ENCODE measurements at regions not wholly inside any gene's neighbourhood (a gene's known extent, or its start where the extent isn't known, plus 50 kb on each side); places are given as distances from the start of the nearest gene placed in this dataset.
A peak's percentile ranks its signal among the peaks of the same experiment; 100 is the strongest.

- no peak overlapping the region for H3K27ac Mint-ChIP-seq
- peaks cover 18% of the 10 kb centered on the region for H3K4me1 Mint-ChIP-seq
- H3K36me3 Mint-ChIP-seq (ENCODE audit: low read depth), result no peaks in the 10 kb centered on the region
- H3K27me3 Mint-ChIP-seq (ENCODE audit: low read depth, poor library complexity), result no peaks in the 10 kb centered on the region
- no peak for TF ChIP-seq CTCF (IDR thresholded peaks at IDR 0.05)
- H3K4me3 Mint-ChIP-seq, result no peak overlapping the region
- no peak for DNase-seq
- H3K9me3 Mint-ChIP-seq, result no peaks in the 10 kb centered on the region
These were observed 630.6 kb downstream of the LMO4 start for GRCh38 chr1:87959236-87959635.

- no peak for DNase-seq
- Mint-ChIP-seq H3K27ac (no peak overlapping the region), H3K36me3 (ENCODE audit: low read depth) (no peaks in the 10 kb centered on the region), H3K4me1 (peaks cover 20% of the 10 kb centered on the region), H3K27me3 (ENCODE audit: low read depth, poor library complexity) (no peaks in the 10 kb centered on the region), H3K9me3 (no peaks in the 10 kb centered on the region), H3K4me3 (no peak overlapping the region)
- no peak for TF ChIP-seq CTCF (IDR thresholded peaks at IDR 0.05)
These were observed 633.3 kb downstream of the LMO4 start for GRCh38 chr1:87961992-87962391.

GRCh38 chr1:87963556-87963955 is 634.9 kb downstream of the LMO4 start:
- Mint-ChIP-seq H3K4me1 (peaks cover 26% of the 10 kb centered on the region), H3K27ac (no peak overlapping the region), H3K9me3 (no peaks in the 10 kb centered on the region), H3K4me3 (no peak overlapping the region), H3K36me3 (ENCODE audit: low read depth) (no peaks in the 10 kb centered on the region), H3K27me3 (ENCODE audit: low read depth, poor library complexity) (no peaks in the 10 kb centered on the region)
- no peak for DNase-seq
- no peak for TF ChIP-seq CTCF (IDR thresholded peaks at IDR 0.05)

GRCh38 chr1:87965193-87965592 is 636.5 kb downstream of the LMO4 start:
- DNase-seq, result no peak
- no peaks in the 10 kb centered on the region for H3K9me3 Mint-ChIP-seq
- peaks cover 35% of the 10 kb centered on the region for H3K4me1 Mint-ChIP-seq
- no peak overlapping the region for H3K27ac Mint-ChIP-seq
- H3K36me3 Mint-ChIP-seq (ENCODE audit: low read depth), result no peaks in the 10 kb centered on the region
- H3K27me3 Mint-ChIP-seq (ENCODE audit: low read depth, poor library complexity), result no peaks in the 10 kb centered on the region
- H3K4me3 Mint-ChIP-seq, result no peak overlapping the region
- no peak for TF ChIP-seq CTCF (IDR thresholded peaks at IDR 0.05)

- peaks cover 44% of the 10 kb centered on the region for H3K4me1 Mint-ChIP-seq
- peak overlapping the region; percentile 41 for H3K4me3 Mint-ChIP-seq
- H3K36me3 Mint-ChIP-seq (ENCODE audit: low read depth), result no peaks in the 10 kb centered on the region
- no peak for TF ChIP-seq CTCF (IDR thresholded peaks at IDR 0.05)
- H3K9me3 Mint-ChIP-seq, result no peaks in the 10 kb centered on the region
- H3K27me3 Mint-ChIP-seq (ENCODE audit: low read depth, poor library complexity), result no peaks in the 10 kb centered on the region
- DNase-seq, result peak; percentile 31
- H3K27ac Mint-ChIP-seq, result peak overlapping the region; percentile 93
These were observed 639.7 kb downstream of the LMO4 start for GRCh38 chr1:87968197-87968955.

- Mint-ChIP-seq H3K27ac (no peak overlapping the region), H3K27me3 (ENCODE audit: low read depth, poor library complexity) (no peaks in the 10 kb centered on the region), H3K4me1 (peaks cover 44% of the 10 kb centered on the region), H3K36me3 (ENCODE audit: low read depth) (no peaks in the 10 kb centered on the region), H3K4me3 (no peak overlapping the region), H3K9me3 (no peaks in the 10 kb centered on the region)
- DNase-seq, result no peak
- TF ChIP-seq CTCF (IDR thresholded peaks at IDR 0.05), result no peak
These were observed 640.4 kb downstream of the LMO4 start for GRCh38 chr1:87969040-87969439.
